SK-N-MC (cell line): ENCODE measurements at regions not wholly inside any gene's neighbourhood (a gene's known extent, or its start where the extent isn't known, plus 50 kb on each side); places are given as distances from the start of the nearest gene placed in this dataset.

Source experiments
- DNase-seq: peaks from one replicate; pipeline ENCODE4 v3.0.0-alpha.2; 2011; ENCODE audit warnings: low read depth, low spot score
- H3K27ac ChIP-seq: fragments of 200-600 bp; sonication (generic); 2 replicates; pipeline ENCODE4 v1.5.1; 2016; ENCODE audit warnings: mixed run types
- H3K36me3 ChIP-seq: fragments of 200-600 bp; sonication (generic); 2 replicates; pipeline ENCODE4 v1.6.1; 2017; ENCODE audit warnings: antibody characterized with exemption, low read length, mixed read lengths; ENCODE audit not compliant: insufficient read depth
- H3K4me3 ChIP-seq: fragments of 200-600 bp; sonication (generic); 2 replicates; pipeline ENCODE4 v1.5.1; 2016
- H3K9ac ChIP-seq: fragments of 200-600 bp; sonication (generic); 2 replicates; pipeline ENCODE4 v1.8.0; 2017; ENCODE audit warnings: mixed run types, mixed read lengths; ENCODE audit not compliant: insufficient read length
- H3K9me3 ChIP-seq: fragments of 200-600 bp; sonication (generic); 2 replicates; pipeline ENCODE4 v1.6.1; 2017; ENCODE audit warnings: low read depth, mild to moderate bottlenecking, antibody characterized with exemption, low read length, moderate library complexity, mixed read lengths
- EZH2 ChIP-seq: fragments of 200-600 bp; sonication (generic); IDR thresholded peaks from one replicate; pipeline ENCODE4 v1.6.1; 2017; ENCODE audit warnings: antibody characterized with exemption
- FOXP2 ChIP-seq: optimal IDR thresholded peaks from 2 replicates; pipeline ENCODE3; 2011; ENCODE audit warnings: mild to moderate bottlenecking, moderate library complexity; ENCODE audit not compliant: insufficient read depth; ENCODE audit errors: extremely low read length, control extremely low read depth
- POLR2AphosphoS5 ChIP-seq: IDR thresholded peaks from 2 replicates; pipeline ENCODE4 v1.6.1; 2012; ENCODE audit warnings: mild to moderate bottlenecking, low read depth, low read length, borderline replicate concordance

GRCh38 chr5:175079707-175080106 lies 355.3 kb downstream of the MSX2 start:
- H3K9ac ChIP-seq = no peak overlapping the region
- no peak overlapping the region for H3K27ac ChIP-seq
- TF ChIP-seq EZH2 = no peak
- TF ChIP-seq FOXP2 = no peak
- no peak for TF ChIP-seq POLR2AphosphoS5
- DNase-seq = no peak
- H3K36me3 ChIP-seq = no peaks in the 10 kb centered on the region
- H3K4me3 ChIP-seq = no peak overlapping the region
- no peaks in the 10 kb centered on the region for H3K9me3 ChIP-seq

- Histone ChIP-seq H3K9ac (no peak overlapping the region), H3K9me3 (no peaks in the 10 kb centered on the region), H3K27ac (no peak overlapping the region), H3K4me3 (no peak overlapping the region), H3K36me3 (no peaks in the 10 kb centered on the region)
- no peak for TF ChIP-seq POLR2AphosphoS5
- TF ChIP-seq EZH2 = no peak
- no peak for TF ChIP-seq FOXP2
- no peak for DNase-seq
Observed at GRCh38 chr5:175070283-175070682, 345.9 kb downstream of the MSX2 start.

- DNase-seq = no peak
- Histone ChIP-seq H3K27ac (no peak overlapping the region), H3K4me3 (peak overlapping the region; percentile 28; the same call in 1 of the 2 replicates)
Observed at GRCh38 chr5:175060257-175060656, 335.9 kb downstream of the MSX2 start.

GRCh38 chr5:175059687-175060211 lies 335.4 kb downstream of the MSX2 start:
- H3K4me3 ChIP-seq = peak overlapping the region; percentile 28; the same call in 1 of the 2 replicates

More at GRCh38 chr5:175060257-175060656, 335.9 kb downstream of the MSX2 start:
- no peaks in the 10 kb centered on the region for H3K36me3 ChIP-seq
- H3K9ac ChIP-seq = no peak overlapping the region
- no peaks in the 10 kb centered on the region for H3K9me3 ChIP-seq
- TF ChIP-seq POLR2AphosphoS5 (no peak), FOXP2 (no peak), EZH2 (no peak)

GRCh38 chr5:175056831-175057230 lies 332.4 kb downstream of the MSX2 start:
- no peak for DNase-seq
- Histone ChIP-seq H3K4me3 (no peak overlapping the region), H3K36me3 (no peaks in the 10 kb centered on the region), H3K9me3 (no peaks in the 10 kb centered on the region), H3K9ac (no peak overlapping the region), H3K27ac (no peak overlapping the region)
- TF ChIP-seq EZH2 (no peak), POLR2AphosphoS5 (no peak), FOXP2 (no peak)

More at GRCh38 chr5:175059687-175060211, 335.4 kb downstream of the MSX2 start:
- no peak for DNase-seq
- Histone ChIP-seq H3K36me3 (no peaks in the 10 kb centered on the region), H3K9me3 (no peaks in the 10 kb centered on the region), H3K27ac (no peak overlapping the region), H3K9ac (no peak overlapping the region)
- TF ChIP-seq EZH2 (no peak), FOXP2 (no peak), POLR2AphosphoS5 (no peak)

- TF ChIP-seq POLR2AphosphoS5 (no peak), EZH2 (no peak), FOXP2 (no peak)
- H3K36me3 ChIP-seq = no peaks in the 10 kb centered on the region
- H3K4me3 ChIP-seq = no peak overlapping the region
- H3K27ac ChIP-seq = no peak overlapping the region
- no peak overlapping the region for H3K9ac ChIP-seq
- no peaks in the 10 kb centered on the region for H3K9me3 ChIP-seq
- DNase-seq = no peak
Observed at GRCh38 chr5:175054243-175054642, 329.9 kb downstream of the MSX2 start.

GRCh38 chr5:175052351-175052750 lies 328.0 kb downstream of the MSX2 start:
- no peak for TF ChIP-seq EZH2
- no peak for TF ChIP-seq FOXP2
- no peak for TF ChIP-seq POLR2AphosphoS5
- H3K4me3 ChIP-seq = no peak overlapping the region
- DNase-seq = no peak
- H3K9ac ChIP-seq = no peak overlapping the region
- no peaks in the 10 kb centered on the region for H3K9me3 ChIP-seq
- H3K27ac ChIP-seq = no peak overlapping the region
- H3K36me3 ChIP-seq = no peaks in the 10 kb centered on the region

- TF ChIP-seq EZH2 (no peak), POLR2AphosphoS5 (no peak), FOXP2 (no peak)
- Histone ChIP-seq H3K27ac (no peak overlapping the region), H3K9ac (no peak overlapping the region), H3K4me3 (no peak overlapping the region), H3K9me3 (no peaks in the 10 kb centered on the region), H3K36me3 (no peaks in the 10 kb centered on the region)
- no peak for DNase-seq
Observed at GRCh38 chr5:175047048-175047447, 322.7 kb downstream of the MSX2 start.

- H3K27ac ChIP-seq = no peak overlapping the region
- H3K9me3 ChIP-seq = no peaks in the 10 kb centered on the region
- H3K9ac ChIP-seq = no peak overlapping the region
- no peaks in the 10 kb centered on the region for H3K36me3 ChIP-seq
- no peak overlapping the region for H3K4me3 ChIP-seq
- no peak for DNase-seq
- no peak for TF ChIP-seq FOXP2
- no peak for TF ChIP-seq EZH2
Observed at GRCh38 chr5:175045820-175046219, 321.4 kb downstream of the MSX2 start.
